ENCODE measurements at regions not wholly inside any gene's neighbourhood (a gene's known extent, or its start where the extent isn't known, plus 50 kb on each side); places are given as distances from the start of the nearest gene placed in this dataset.

- intact Hi-C loops (cut with DNase I), result no loop called here
- no peaks in the 10 kb centered on the region for H3K27me3 ChIP-seq (ENCODE audit: control insufficient read depth, insufficient read depth, low read length)
- no peaks in the 10 kb centered on the region for H3K36me3 ChIP-seq (ENCODE audit: control insufficient read depth in 2 of 3, insufficient read depth in 3 of 3, low read length in 3 of 3)
- no peaks in the 10 kb centered on the region for H3K9me3 ChIP-seq (ENCODE audit: control insufficient read depth in 2 of 3, insufficient read depth in 1 of 3, low read length in 3 of 3)
- no peak for TF ChIP-seq CTCF (IDR thresholded peaks at IDR 0.05; ENCODE audit: borderline replicate concordance, extremely low read depth, insufficient read depth)
- H3K9ac ChIP-seq (ENCODE audit: low read length in 3 of 3), result no peak overlapping the region
- no peak overlapping the region for H3K27ac ChIP-seq (ENCODE audit: low read depth in 2 of 2, low read length in 2 of 2)
- no peak for FAIRE-seq
- H3K4me3 ChIP-seq (ENCODE audit: low read length in 3 of 3), result no peak overlapping the region
- no peaks in the 10 kb centered on the region for H3K4me1 ChIP-seq (ENCODE audit: control insufficient read depth in 2 of 3, insufficient read depth in 2 of 3, low read depth in 1 of 3, low read length in 3 of 3)
- no peak for DNase-seq
These were observed 131.8 kb upstream of the DOK5 start for GRCh38 chr20:54343634-54344033.

GRCh38 chr20:54344832-54345231, 130.6 kb upstream of the DOK5 start:
- no peak overlapping the region for H3K4me3 ChIP-seq (ENCODE audit: low read length in 3 of 3)
- no peak overlapping the region for H3K27ac ChIP-seq (ENCODE audit: low read depth in 2 of 2, low read length in 2 of 2)
- no peaks in the 10 kb centered on the region for H3K36me3 ChIP-seq (ENCODE audit: control insufficient read depth in 2 of 3, insufficient read depth in 3 of 3, low read length in 3 of 3)
- intact Hi-C loops (cut with DNase I), result no loop called here
- H3K9ac ChIP-seq (ENCODE audit: low read length in 3 of 3), result no peak overlapping the region
- no peaks in the 10 kb centered on the region for H3K27me3 ChIP-seq (ENCODE audit: control insufficient read depth, insufficient read depth, low read length)
- no peaks in the 10 kb centered on the region for H3K9me3 ChIP-seq (ENCODE audit: control insufficient read depth in 2 of 3, insufficient read depth in 1 of 3, low read length in 3 of 3)
- DNase-seq, result no peak
- no peak for FAIRE-seq
- no peaks in the 10 kb centered on the region for H3K4me1 ChIP-seq (ENCODE audit: control insufficient read depth in 2 of 3, insufficient read depth in 2 of 3, low read depth in 1 of 3, low read length in 3 of 3)
- no peak for TF ChIP-seq CTCF (IDR thresholded peaks at IDR 0.05; ENCODE audit: borderline replicate concordance, extremely low read depth, insufficient read depth)

DNA sequence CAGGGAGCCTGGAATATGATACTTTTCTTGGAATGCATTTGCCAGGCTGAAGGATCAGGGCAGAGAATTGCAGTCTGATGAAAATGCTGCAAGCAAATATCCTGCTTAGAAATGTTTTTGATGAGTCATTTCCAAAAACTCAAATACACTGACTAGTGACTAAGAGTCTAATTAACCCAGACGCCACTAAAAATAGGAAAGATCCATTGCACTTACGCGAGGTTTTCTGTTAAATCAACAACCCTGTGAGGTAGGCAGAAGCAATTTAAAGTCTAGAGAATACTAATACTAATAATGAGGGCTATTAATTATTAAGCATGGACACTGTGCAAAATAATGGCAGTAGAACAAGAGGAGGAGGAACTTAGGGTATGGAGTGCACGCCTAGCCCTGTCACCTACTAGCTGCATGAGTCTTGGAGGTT, 130.1 kb upstream of the DOK5 start:
- Histone ChIP-seq H3K27ac (ENCODE audit: low read depth in 2 of 2, low read length in 2 of 2) (no peak overlapping the region), H3K36me3 (ENCODE audit: control insufficient read depth in 2 of 3, insufficient read depth in 3 of 3, low read length in 3 of 3) (no peaks in the 10 kb centered on the region), H3K9ac (ENCODE audit: low read length in 3 of 3) (no peak overlapping the region), H3K4me1 (ENCODE audit: control insufficient read depth in 2 of 3, insufficient read depth in 2 of 3, low read depth in 1 of 3, low read length in 3 of 3) (no peaks in the 10 kb centered on the region), H3K4me3 (ENCODE audit: low read length in 3 of 3) (no peak overlapping the region), H3K27me3 (ENCODE audit: control insufficient read depth, insufficient read depth, low read length) (no peaks in the 10 kb centered on the region), H3K9me3 (ENCODE audit: control insufficient read depth in 2 of 3, insufficient read depth in 1 of 3, low read length in 3 of 3) (no peaks in the 10 kb centered on the region)
- TF ChIP-seq CTCF (IDR thresholded peaks at IDR 0.05; ENCODE audit: borderline replicate concordance, extremely low read depth, insufficient read depth), result no peak
- intact Hi-C loops (cut with DNase I), result no loop called here
- DNase-seq (no peak), FAIRE-seq (no peak)

- no peak for DNase-seq
- intact Hi-C loops (cut with DNase I), result no loop called here
- Histone ChIP-seq H3K9me3 (ENCODE audit: control insufficient read depth in 2 of 3, insufficient read depth in 1 of 3, low read length in 3 of 3) (no peaks in the 10 kb centered on the region), H3K27me3 (ENCODE audit: control insufficient read depth, insufficient read depth, low read length) (no peaks in the 10 kb centered on the region), H3K9ac (ENCODE audit: low read length in 3 of 3) (no peak overlapping the region), H3K4me3 (ENCODE audit: low read length in 3 of 3) (no peak overlapping the region), H3K27ac (ENCODE audit: low read depth in 2 of 2, low read length in 2 of 2) (no peak overlapping the region), H3K36me3 (ENCODE audit: control insufficient read depth in 2 of 3, insufficient read depth in 3 of 3, low read length in 3 of 3) (no peaks in the 10 kb centered on the region), H3K4me1 (ENCODE audit: control insufficient read depth in 2 of 3, insufficient read depth in 2 of 3, low read depth in 1 of 3, low read length in 3 of 3) (no peaks in the 10 kb centered on the region)
- no peak for TF ChIP-seq CTCF (IDR thresholded peaks at IDR 0.05; ENCODE audit: borderline replicate concordance, extremely low read depth, insufficient read depth)
- FAIRE-seq, result no peak
These were observed 129.6 kb upstream of the DOK5 start for GRCh38 chr20:54345821-54346220.
